Activated CD4-positive, alpha-beta T cell treated with anti-CD3 and anti-CD28 coated beads for 24 hours (primary cell): ENCODE measurements at regions not wholly inside any gene's neighbourhood (a gene's known extent, or its start where the extent isn't known, plus 50 kb on each side); places are given as distances from the start of the nearest gene placed in this dataset.

Source experiments
- DNase-seq, 2 donors: peaks; one replicate each; pipeline ENCODE4 v3.0.0-alpha.2; 2020; ENCODE audit warnings: low read depth in 2 of 2

DNA sequence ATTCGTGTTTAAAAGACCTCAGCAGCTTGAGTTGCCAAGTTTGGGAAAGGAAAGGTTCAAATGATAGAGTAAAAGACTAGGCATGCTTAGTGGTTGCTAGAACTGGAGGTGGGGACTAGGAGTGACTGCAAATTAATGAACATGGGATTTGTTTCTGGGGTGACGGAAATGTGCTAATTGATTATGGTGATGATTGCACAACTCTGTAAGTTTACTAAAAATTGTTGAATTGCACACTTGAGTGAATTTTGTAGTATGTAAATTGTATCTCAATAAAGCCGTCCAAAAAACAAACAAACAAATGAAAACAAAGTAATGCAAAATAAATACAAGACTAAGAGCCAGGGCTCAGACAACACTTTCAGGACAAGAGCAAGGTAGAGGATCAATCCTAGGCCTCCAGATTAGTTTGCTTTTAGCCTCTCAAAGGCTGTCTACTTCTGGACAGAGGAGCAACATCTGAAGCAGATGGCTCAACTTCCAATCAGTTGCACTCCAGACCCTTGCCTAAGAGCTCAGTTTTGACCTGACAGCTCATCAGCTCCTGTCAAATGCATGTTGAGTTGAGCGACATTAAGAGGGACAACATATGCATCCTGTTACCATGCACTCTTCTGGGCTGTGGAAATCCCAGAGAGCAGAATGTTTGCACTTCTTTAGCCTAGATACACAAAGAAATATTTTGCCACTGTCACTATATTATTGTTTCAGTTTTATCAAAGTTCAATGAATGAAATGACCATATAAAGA is 111.2 kb upstream of the ASIC2 start:
- no peak for DNase-seq

DNA sequence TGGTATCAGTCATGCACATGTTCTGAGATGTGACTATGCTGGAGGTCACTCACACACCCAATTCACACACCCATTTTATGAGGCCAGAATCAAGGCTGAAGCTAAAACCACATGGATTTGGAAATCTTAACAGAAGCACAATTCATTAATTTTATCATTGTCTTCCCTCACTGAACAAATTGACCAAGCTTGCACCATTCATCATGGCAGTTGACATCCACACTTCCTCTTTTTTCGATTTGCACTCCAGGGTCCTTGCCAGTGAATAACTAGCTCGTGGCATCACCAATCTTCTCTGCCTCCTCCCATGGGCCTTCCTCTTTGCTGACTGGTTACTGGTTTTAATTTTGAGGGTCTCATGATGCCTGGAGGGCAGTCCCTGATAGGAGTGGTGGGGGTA is 123.0 kb upstream of the ASIC2 start:
- DNase-seq = no peak

DNA sequence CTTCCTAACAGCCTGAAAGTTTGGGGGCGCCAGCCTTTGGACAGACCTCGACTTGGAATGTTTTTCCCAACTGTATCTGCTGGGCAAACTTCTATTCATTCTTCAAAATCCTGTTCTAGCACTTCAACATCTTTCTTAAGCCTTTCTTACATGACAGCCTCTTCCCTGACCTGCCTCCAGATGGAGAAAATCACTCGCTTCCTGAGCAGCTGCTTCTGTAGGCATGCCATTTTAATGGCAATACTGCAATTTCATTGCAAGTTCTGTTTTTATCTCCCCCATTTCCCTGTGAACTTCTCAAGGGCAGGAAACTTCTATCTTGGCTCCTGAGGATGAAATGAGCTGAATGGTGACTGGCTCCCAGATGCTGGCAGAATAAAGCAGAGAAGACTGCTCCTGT is 128.8 kb upstream of the ASIC2 start:
- DNase-seq = no peak

DNA sequence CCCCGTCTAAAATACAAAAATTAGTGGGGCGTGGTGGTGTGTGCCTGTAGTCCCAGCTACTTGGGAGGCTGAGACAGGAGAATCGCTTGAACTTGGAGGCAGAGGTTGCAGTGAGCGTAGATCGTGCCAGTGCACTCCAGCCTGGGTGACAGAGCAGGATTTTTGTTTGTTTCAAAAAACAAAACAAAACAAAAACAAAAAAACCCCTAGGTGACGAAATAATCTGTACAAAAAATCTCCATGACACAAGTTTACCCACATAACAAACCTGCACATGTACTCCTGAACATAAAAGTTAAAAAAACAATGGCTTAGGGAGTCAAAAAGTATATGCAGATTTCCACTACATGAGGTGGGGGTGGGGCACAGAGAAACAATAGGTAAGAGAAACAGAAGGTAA is 140.5 kb upstream of the ASIC2 start:
- no peak for DNase-seq

DNA sequence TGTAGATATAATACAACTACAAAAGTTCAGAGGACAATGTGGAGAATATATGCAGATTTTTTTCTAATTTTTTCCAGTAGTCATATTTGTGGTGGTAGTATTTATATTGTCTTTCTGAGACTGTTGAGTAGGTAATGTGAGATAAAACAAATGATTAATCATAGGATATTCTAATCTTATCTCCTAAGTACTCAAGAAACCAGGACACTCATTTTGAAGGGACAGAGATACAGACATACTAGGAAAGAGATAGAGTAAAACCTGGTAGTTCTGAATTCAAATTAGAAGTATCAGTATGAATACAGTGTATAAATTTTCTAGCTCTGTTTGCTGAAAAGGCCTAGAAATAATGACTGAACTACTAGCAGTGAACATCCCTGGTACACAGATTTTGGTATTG is 141.7 kb upstream of the ASIC2 start:
- no peak for DNase-seq

DNA sequence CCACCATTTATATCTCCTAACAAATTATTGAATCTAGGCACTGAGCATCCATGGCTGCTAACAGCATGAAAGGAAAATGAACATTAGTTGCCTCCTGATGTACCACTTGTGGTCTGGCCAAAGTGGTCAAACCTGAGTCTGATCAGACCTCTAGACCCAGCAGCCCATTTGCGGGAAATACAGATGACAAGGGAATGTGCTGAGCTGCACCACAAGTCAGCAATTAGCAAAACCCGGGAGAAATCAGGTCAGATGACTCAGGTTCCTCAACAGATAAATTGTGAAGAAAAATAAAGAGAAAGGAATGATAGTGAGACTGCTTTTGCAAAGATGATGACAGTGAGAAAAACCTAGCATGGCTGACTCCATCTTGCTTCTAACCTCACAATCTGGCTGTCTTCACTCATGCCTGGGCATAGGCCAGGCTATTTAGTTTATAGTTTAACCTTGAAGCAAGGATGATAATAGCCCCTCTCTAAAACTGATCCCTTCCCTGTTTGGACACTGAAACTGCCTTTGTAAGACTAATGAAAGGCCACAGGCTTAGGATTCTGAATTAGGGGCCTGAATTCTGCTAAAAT is 142.7 kb upstream of the ASIC2 start:
- no peak for DNase-seq

DNA sequence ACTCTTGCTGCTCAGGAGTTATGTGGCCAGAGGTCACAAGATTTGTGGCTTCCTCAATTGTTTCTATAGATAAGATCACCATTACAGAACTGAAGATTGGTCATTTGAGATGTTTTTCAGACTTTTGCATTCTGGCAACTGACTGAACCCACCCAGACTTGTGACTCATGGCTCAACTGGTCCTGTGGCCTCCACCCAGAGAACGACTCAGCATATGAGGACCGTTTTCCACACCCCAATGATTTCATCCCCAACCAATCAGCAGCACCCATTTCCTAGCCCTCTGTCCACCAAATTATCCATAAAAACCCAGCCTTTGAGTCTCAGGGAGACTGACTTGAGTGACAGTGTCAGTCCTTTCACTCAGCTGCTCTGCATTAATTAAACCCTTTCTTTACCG is 143.2 kb upstream of the ASIC2 start:
- DNase-seq = no peak

DNA sequence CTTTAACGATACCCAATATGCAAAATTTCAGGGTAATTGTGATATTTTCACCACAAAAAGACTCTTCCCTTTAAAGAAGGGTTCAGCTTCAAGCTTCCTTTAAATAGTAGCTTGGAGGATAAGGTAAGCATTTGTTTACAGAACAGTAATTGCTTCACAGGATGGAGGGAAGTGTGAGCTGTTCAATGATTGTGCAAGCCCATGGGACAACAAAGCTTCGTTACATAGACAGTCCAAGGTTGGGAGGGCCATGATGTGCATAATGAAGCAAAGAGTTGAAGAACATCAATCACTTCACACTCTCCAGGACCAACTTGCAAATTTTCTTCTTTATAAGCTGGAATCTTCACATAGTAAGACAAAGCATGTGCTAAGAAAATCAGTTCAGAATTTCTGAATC is 145.0 kb upstream of the ASIC2 start:
- no peak for DNase-seq

DNA sequence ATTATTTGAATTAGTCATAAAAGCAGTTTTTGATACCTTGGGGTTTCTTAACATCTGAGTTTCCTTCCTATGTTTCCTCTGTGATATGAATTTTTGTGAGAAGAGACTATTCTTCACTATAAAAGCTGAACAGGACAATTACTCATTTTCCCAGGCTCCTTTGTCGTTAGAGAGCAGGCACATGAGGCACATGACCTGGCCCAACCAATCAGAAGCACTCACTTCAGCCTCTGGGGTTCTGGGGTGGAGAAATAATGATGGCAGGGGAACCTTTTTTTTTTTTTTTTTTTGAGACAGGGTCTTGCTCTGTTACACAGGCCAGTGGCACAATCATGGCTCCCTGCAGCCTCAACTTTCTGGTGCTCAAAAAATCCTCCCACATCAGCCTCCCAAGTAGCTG is 145.5 kb upstream of the ASIC2 start:
- DNase-seq = no peak

DNA sequence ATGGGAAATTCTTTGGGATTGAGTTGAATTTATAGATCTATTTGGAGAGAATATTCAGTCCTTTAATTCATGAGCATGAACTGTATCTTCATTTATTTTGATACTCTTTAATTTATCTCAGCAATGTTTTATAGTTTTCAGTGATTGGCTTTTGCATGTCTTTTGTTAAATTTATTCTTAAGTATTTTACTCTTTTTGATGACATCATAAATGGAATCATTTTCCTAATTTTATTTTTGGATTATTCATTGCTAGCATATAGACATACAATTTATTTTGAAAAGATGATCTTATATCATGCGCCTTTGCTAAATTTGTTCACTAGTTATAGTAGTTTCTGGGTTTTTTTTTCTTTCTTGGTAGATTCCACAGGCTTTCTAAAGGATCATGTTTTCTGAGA is 149.2 kb upstream of the ASIC2 start:
- no peak for DNase-seq

DNA sequence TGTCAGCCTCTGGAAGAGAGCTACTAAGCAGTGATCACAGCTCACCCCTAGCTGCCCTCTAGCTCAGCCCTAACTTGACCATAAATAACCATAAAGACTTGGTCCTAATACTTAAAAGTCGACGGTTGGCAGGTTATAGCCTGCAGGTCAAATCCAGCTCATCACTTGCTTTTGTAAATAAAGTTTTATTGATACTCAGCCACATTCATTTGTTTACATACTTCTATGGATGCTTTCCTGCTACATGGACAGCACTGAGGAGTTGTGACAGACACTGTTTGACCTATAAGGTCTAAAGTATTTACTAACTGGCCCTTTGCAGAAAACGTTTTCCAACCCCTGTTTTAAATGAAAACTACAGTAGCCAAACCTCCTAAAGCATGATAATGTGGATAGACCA is 151.6 kb upstream of the ASIC2 start:
- no peak for DNase-seq

DNA sequence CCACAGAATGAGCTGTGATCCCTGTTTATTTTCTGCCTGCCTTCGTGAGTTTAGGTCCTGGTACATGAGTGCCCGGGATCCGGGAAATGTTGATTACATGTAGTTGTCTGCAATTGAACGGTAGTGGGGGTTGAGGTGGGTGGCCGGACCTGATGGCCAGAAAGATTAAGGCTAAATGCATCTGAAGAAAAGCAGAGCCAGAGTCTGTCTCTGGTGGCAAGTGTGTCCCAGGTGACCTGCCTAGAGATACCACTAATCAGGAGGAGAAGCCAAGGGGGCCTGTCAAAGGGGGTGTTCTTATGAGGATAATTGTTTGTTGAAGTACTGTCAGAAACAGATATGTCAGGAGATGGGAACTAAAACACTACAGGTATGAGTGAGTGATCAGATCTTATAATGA is 154.0 kb upstream of the ASIC2 start:
- no peak for DNase-seq

DNA sequence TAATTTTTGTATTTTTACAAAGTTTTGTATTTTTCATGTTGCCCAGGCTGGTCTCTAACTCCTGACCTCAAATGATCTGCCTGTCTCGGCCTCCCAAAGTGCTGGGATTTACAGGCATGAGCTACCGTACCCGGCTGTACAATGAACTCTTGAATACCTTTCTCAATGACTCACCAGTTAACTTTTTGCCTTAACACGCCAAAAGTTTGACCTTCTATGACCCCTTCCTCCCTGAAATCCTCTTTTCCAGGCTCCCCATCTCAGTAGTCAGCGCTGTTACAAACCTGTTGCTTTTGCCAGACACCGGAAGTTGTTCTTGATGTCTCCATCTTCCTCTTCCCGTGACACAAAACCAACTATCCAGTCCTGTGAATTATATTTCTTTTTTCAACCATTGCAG is 158.1 kb upstream of the ASIC2 start:
- no peak for DNase-seq

DNA sequence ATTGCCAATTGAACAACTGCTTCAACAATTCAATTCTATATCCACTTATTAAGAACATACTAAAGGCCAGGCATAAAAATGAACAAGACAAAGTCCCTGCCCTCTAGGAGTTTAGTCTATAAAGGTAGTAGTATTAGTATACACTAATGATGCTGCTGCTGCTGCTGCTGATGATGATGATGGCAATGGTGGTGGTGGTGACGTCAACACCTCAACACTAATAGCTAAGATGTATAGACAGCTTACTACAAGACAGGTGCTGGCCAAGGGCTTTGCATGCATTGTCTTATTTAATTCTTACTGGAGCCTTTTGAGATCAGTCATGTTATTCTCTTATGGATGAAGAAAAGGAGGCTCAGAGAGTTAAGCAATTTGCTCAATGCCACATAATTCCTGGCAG is 164.4 kb upstream of the ASIC2 start:
- DNase-seq = no peak

DNA sequence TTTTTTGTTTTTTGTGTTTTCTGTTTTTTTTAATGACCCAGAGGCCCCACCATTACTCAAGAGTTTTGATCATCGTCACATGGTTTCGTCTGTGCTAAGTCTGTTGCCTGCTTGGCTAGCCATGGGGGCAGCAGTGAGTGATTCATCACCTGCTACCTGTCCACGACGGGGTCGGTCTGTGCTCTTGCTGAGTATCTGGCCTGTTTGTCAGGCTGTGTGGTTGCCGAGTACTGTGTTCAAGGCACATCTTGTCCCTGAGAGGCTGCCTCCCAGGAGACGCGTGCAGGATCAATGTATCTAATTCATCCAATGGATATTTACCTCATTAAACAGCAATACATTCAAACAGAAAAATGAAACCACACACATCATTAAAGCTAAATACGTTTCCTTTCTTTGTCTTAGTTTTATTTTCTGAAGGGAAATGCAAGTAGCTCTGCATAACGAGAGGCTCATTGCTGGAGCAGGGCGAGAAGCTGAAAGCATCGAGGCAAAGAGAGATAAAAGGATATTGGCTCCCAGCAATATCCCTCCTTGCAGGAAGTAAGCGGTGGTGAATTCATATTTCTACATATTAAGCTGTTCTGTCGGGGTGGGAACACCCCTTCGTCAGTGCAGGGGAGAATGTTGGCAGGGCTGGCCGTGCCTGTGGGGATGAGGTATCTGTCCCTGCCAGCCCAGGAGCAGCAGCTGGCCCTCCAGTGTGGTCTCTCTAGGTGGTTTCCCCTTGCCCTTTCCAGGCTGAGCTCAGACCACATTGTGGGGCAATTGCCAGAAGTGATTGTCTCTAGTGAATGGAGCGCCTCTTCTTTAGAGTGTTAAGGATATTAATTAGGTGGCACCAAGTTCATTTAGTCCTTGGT is 166.2 kb upstream of the ASIC2 start:
- no peak for DNase-seq

DNA sequence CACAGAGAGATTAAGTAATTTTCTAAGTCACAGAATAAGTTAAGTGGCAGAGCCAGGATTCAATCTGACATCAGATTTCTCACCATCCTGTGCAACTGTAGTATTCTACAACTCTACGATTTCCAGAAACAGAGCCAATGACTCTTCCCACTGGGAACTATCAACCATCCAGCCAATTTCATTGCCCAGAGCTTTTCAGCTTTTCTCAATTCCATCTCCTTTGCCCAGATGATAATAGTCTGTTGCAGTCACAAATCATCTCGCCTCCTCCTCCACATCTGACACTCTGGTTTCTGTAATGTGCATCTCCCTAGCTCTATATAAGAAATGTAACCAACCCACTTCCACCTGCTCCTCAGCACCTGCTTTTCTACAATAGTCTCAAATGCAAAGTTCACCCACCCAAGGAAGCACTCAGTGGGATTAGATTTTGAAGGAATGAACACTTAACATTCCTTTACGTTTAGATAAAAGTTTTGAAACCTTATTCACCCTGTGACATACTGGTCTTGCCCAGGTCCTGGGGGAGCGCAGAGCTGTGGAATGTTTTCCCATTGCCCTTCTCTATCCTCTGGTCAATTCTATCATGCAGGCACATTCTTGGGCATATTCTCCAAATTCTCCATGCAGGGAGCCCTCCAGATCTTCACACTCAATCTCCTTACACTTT is 167.8 kb upstream of the ASIC2 start:
- DNase-seq = no peak

DNA sequence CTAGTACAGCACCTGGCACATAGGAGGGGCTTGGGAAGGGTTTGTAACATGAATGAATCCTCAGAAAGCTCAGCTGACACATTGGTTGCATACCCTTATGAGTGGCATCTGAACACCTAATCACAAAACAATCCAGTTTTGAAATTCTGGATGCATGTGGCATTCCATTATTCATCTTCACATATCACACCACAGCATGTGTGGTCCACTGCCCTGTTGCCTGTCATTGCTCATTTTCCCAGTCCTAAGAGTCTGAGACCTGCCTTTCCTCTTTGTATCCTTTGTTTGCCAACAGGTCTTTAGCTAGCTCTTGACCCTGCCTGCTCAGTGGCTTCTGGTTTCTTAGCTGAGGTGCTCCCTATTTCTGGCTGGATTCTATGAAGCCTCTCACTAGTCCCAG is 170.8 kb upstream of the ASIC2 start:
- DNase-seq = no peak

DNA sequence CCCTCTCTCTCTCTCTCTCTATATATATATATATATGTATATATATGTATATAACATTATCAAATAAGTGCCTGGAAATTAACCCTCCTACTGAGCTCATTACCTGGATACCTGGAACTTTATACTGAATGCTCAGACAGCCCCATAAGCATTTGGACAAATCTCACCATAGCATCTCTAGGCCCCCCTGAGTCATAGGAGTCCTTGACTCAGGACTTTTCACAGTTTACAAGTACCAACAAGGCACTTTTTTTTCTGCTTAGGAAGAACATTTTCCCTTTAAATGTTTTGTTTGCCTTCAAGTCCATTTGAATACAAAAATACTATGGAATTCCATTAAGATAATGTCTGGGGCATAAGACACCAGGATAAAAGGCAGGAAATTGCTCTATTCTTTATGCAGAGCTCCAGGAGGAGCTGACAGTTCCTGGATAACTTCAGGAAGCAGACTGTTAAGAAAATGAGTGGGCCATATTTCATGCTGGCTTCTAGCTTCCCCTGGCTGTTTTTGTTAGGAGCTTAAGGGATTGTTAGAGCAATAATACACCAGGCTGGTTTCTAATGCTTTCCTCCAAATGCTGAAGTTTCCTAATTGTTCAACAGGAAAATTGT is 171.7 kb upstream of the ASIC2 start:
- no peak for DNase-seq

DNA sequence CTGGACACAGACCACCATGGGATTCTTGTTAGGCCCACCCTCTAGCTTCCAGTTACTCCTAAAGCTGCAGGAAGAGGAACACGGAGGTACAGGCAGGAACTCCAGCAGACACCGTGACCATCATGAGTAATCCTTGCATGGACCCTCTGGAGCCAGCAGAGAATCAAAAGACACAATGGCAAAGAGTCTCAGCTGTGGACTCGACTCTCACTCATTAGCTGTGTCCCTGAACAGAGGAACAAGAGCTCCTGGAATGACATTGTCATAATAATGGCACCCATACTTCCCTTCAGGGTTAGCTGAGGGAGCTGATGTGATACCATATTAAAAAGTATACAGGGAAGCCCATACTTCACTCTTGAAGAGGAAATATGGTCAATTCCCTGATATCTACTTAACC is 176.3 kb upstream of the ASIC2 start:
- no peak for DNase-seq

DNA sequence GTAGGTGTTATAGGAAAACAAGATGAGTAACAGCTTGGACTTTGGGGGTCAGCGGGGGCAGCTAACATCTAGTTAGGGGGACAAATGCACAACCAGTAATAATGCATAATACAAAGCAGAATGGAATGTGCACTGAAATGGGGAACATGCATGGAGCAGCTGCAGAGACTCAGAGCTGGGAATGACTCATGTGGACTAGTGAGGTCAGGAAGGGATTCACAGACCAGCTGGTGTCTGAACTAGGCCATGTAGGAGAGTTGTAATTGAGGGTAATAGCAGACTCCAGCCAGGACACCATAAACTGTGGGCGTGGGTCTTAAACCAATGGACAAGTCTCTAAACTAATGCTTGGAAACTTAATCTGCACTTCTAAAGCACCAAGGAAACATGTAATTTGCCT is 176.8 kb upstream of the ASIC2 start:
- DNase-seq = no peak

DNA sequence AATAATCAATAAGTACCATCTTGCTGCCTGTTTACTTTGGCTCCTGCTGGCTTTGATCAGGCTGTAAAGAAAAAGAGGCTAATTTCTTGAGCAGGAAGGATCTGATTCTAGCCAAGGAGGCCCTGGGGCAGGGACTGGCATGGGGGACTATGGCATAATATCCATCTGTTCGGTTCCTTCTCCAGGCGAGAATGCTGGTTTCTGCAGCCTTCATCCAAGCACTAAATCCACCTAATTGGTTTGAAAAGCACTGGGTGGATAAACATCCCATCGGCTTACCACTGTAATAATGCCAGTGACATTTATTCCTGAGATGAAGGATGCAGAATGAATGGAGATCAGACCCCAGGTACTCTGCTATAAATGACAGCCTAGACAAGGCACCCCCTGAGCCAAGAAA is 180.0 kb upstream of the ASIC2 start:
- no peak for DNase-seq

DNA sequence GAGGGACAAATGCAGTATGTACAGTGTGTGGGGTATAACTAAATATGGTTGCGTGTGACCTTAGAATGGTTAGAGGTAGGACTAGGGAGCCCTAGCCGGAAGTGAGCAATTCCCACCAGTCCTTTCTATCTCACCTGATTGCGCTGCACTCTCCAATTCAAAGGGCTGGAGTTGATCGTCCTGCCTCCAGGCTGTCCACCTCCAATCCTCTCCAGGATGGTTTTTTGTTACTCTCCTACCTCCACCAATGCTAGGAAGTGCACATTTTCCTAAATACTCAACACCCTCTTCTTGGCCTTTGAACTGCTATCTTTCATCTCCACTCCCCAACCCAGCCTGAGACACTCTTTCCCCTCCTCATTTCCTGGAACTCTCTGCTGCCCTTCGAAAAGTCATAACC is 181.7 kb upstream of the ASIC2 start:
- DNase-seq = no peak
